Occipital lobe (tissue), 1 donor: ENCODE measurements at regions not wholly inside any gene's neighbourhood (a gene's known extent, or its start where the extent isn't known, plus 50 kb on each side); places are given as distances from the start of the nearest gene placed in this dataset.

ENCODE experiments used
- DNase-seq: peaks from one replicate; lab custom pipeline; 2025; lab: John Stamatoyannopoulos, UW

GRCh38 chr6:105499136-105499870, 96.4 kb upstream of the PREP start:
- DNase-seq = no peak

- DNase-seq = no peak
Measured at GRCh38 chr6:105497549-105497948, 94.7 kb upstream of the PREP start.

DNA sequence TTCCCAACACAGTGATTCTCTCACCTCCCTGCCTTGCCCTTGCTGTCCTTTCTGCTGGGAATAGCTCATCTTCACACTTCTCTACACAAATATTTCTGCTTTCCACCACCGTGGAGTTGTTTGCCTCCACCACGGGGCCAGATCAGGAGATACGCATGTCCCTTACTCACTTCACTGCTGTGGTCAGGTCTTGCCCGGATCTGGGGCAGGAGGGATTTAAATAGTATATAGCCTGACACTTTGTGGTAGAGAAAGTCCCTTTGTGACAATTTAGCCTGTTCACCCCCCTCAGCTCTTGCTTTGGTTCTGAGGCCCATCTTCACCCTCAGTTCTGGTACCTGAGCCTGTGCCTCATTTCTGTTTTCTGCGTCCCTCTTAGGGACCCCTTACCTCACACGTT, 92.6 kb upstream of the PREP start:
- DNase-seq = no peak

- DNase-seq = no peak
Measured at GRCh38 chr6:105494688-105495087, 91.8 kb upstream of the PREP start.

GRCh38 chr6:105493736-105494135, 90.9 kb upstream of the PREP start:
- no peak for DNase-seq

- DNase-seq = no peak
Measured at GRCh38 chr6:105492706-105493673, 90.1 kb upstream of the PREP start.

DNA sequence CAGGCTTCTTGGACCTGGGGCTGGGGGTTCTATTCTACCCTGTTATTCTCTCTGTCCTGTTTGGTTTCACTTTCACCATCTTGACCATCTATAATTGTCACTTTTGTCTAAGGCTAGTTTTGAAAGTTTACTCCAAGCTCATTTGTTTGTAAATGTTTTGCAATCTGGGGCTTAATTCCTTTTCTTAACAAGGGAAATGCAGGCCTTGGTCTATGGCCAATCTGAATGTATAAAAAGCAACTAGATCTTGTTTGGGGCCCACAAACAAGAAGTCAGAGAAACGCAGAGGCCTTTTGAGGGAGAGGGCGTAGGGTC, 86.3 kb upstream of the PREP start:
- no peak for DNase-seq

- DNase-seq = no peak
Measured at GRCh38 chr6:105488516-105489215, 85.8 kb upstream of the PREP start.

DNA sequence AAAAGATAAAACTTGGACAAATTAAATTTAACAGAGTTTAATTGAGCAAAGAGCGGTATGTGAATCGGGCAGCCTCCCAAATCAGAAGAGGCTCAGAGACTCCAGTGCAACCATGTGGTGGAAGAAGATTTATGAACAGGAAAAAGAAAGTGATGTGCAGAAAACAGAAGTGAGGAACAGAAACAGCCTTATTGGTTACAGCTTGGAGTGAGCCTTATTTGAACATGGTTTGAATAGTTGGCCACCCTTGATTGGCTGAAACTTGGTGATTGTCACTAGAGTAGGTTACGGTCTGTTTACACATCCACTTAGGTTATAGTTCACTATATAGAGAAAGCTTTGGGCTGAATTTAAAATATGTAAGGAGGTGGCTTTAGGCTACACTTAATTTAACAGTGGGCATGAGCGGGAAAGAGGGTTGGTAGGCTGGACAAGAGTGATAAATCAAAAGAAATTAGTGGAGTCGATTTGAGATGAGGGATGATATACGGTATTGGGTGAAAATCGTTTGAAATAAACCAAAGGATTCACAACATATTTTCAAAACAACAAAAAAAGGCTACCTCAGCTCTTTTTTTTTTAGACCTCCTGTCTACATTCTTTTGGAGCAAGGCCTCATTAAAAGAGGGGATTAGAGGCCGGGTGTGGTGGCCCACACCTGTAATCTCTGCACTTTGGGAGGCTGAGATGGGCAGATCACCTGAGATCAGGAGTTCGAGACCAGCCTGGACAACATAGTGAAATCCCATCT, 84.3 kb upstream of the PREP start:
- DNase-seq = no peak

- no peak for DNase-seq
Measured at GRCh38 chr6:105485456-105485855, 82.6 kb upstream of the PREP start.

- no peak for DNase-seq
Measured at GRCh38 chr6:105484238-105485161, 81.6 kb upstream of the PREP start.

- no peak for DNase-seq
Measured at GRCh38 chr6:105483492-105483891, 80.6 kb upstream of the PREP start.

- DNase-seq = no peak
Measured at GRCh38 chr6:105482921-105483320, 80.0 kb upstream of the PREP start.

GRCh38 chr6:105482227-105482844, 79.5 kb upstream of the PREP start:
- DNase-seq = no peak

DNA sequence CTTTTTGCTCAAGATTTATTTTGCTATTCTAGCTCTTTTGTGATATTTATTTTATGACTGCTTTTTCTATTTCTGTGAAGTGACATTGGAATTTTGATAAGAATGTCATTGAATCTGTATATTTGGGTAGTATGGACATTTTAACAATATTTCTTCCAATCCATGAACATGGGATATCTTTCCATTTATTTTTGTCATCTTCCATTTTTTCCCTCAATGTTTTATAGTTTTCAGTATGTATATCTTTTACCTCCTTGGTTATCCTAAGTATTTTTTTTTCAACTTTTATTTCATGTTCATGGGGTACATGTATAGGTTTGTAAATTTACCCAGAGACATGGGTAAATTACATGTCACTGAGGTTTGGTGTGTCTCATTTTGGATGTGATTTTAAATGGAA, 74.1 kb upstream of the PREP start:
- no peak for DNase-seq

GRCh38 chr6:105474234-105474633, 71.4 kb upstream of the PREP start:
- DNase-seq = no peak

- no peak for DNase-seq
Measured at GRCh38 chr6:105469946-105470345, 67.1 kb upstream of the PREP start.

- DNase-seq = no peak
Measured at GRCh38 chr6:105468850-105469249, 66.0 kb upstream of the PREP start.

DNA sequence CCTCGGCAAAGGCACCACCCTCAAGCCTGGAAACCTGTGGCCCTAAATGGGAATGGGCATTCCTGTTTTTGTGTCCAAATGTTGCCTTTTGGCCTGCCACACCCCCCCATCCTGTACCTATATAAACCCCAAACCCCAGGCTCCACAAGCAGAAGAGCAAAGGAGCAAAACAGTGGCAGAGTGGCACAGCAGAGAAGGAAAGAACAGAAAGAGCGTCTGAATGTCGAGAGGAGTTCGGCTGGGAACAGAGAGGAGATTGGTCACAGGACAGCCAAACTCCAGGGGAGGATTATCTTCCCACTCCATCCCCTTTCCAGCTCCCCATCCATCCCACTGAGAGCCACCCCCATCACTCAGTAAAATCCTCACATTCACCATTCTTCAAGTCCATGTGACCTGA, 58.0 kb upstream of the PREP start:
- no peak for DNase-seq

GRCh38 chr6:105459864-105460263, 57.0 kb upstream of the PREP start:
- DNase-seq = no peak
